Stimulated activated memory B cell treated with anti-CD40 and anti-IgM and Interleukin-4, amounts not matched to agents 10 μg/mL and 1 μg/mL and 100 μg/mL, for 72 hours (primary cell): ENCODE measurements at regions not wholly inside any gene's neighbourhood (a gene's known extent, or its start where the extent isn't known, plus 50 kb on each side); places are given as distances from the start of the nearest gene placed in this dataset.
A peak's percentile ranks its signal among the peaks of the same experiment; 100 is the strongest.

Source experiments
- ATAC-seq: fragments of 150-1000 bp; cut with Tn5 transposase; 2 replicates; pipeline ENCODE4 v1.10.0; 2021
- H3K27ac Mint-ChIP-seq: one replicate; pipeline ENCODE4 v1.8.0; 2022; ENCODE audit warnings: mild to moderate bottlenecking, mixed read lengths
- H3K27me3 Mint-ChIP-seq: one replicate; pipeline ENCODE4 v1.8.0; 2022; ENCODE audit warnings: mixed read lengths
- H3K36me3 Mint-ChIP-seq: one replicate; pipeline ENCODE4 v1.8.0; 2022; ENCODE audit warnings: mixed read lengths
- H3K4me1 Mint-ChIP-seq: one replicate; pipeline ENCODE4 v1.8.0; 2022; ENCODE audit warnings: mixed read lengths
- H3K4me3 Mint-ChIP-seq: one replicate; pipeline ENCODE4 v1.8.0; 2022; ENCODE audit warnings: mild to moderate bottlenecking, moderate library complexity, mixed read lengths
- H3K9me3 Mint-ChIP-seq: one replicate; pipeline ENCODE4 v1.8.0; 2022; ENCODE audit warnings: mixed read lengths

- Mint-ChIP-seq H3K4me3 (no peak overlapping the region), H3K27ac (peak overlapping the region; percentile 65), H3K27me3 (peaks cover 30% of the 10 kb centered on the region), H3K36me3 (no peaks in the 10 kb centered on the region), H3K9me3 (no peaks in the 10 kb centered on the region), H3K4me1 (peaks cover 19% of the 10 kb centered on the region)
- ATAC-seq: peak; percentile 76
Measured at GRCh38 chr20:4607287-4607713, 79.0 kb upstream of the PRNP start.

- no peak for ATAC-seq
- Mint-ChIP-seq H3K27me3 (peaks cover 43% of the 10 kb centered on the region), H3K9me3 (no peaks in the 10 kb centered on the region), H3K27ac (no peak overlapping the region), H3K4me3 (no peak overlapping the region), H3K36me3 (no peaks in the 10 kb centered on the region), H3K4me1 (peaks cover 19% of the 10 kb centered on the region)
Measured at GRCh38 chr20:4606051-4606450, 80.2 kb upstream of the PRNP start.

GRCh38 chr20:4605166-4605565, 81.1 kb upstream of the PRNP start:
- Mint-ChIP-seq H3K9me3 (no peaks in the 10 kb centered on the region), H3K27ac (no peak overlapping the region), H3K27me3 (peaks cover 51% of the 10 kb centered on the region), H3K36me3 (no peaks in the 10 kb centered on the region), H3K4me3 (no peak overlapping the region), H3K4me1 (peaks cover 17% of the 10 kb centered on the region)
- ATAC-seq: no peak

- Mint-ChIP-seq H3K4me1 (peaks cover 13% of the 10 kb centered on the region), H3K27ac (no peak overlapping the region), H3K4me3 (no peak overlapping the region), H3K9me3 (no peaks in the 10 kb centered on the region), H3K27me3 (peaks cover 53% of the 10 kb centered on the region), H3K36me3 (no peaks in the 10 kb centered on the region)
- ATAC-seq: no peak
Measured at GRCh38 chr20:4604580-4604979, 81.7 kb upstream of the PRNP start.

- H3K27me3 Mint-ChIP-seq: peaks cover 60% of the 10 kb centered on the region
- H3K4me1 Mint-ChIP-seq: peaks cover 13% of the 10 kb centered on the region
- no peak for ATAC-seq
- H3K9me3 Mint-ChIP-seq: no peaks in the 10 kb centered on the region
- no peaks in the 10 kb centered on the region for H3K36me3 Mint-ChIP-seq
- no peak overlapping the region for H3K4me3 Mint-ChIP-seq
- no peak overlapping the region for H3K27ac Mint-ChIP-seq
Measured at GRCh38 chr20:4603724-4604123, 82.5 kb upstream of the PRNP start.

- Mint-ChIP-seq H3K9me3 (no peaks in the 10 kb centered on the region), H3K27ac (no peak overlapping the region), H3K27me3 (peaks cover 74% of the 10 kb centered on the region), H3K36me3 (no peaks in the 10 kb centered on the region), H3K4me3 (no peak overlapping the region), H3K4me1 (peaks cover 4% of the 10 kb centered on the region)
- ATAC-seq: no peak
Measured at GRCh38 chr20:4602297-4602631, 84.0 kb upstream of the PRNP start.

- Mint-ChIP-seq H3K4me1 (no peaks in the 10 kb centered on the region), H3K27ac (no peak overlapping the region), H3K4me3 (no peak overlapping the region), H3K27me3 (peaks cover 79% of the 10 kb centered on the region), H3K9me3 (no peaks in the 10 kb centered on the region), H3K36me3 (no peaks in the 10 kb centered on the region)
- ATAC-seq: no peak
Measured at GRCh38 chr20:4601630-4602296, 84.5 kb upstream of the PRNP start.

GRCh38 chr20:4600308-4601014, 85.8 kb upstream of the PRNP start:
- ATAC-seq: no peak
- Mint-ChIP-seq H3K4me3 (no peak overlapping the region), H3K27me3 (peaks cover 81% of the 10 kb centered on the region), H3K4me1 (no peaks in the 10 kb centered on the region), H3K36me3 (no peaks in the 10 kb centered on the region), H3K9me3 (no peaks in the 10 kb centered on the region), H3K27ac (no peak overlapping the region)

GRCh38 chr20:4597215-4597614, 89.0 kb upstream of the PRNP start:
- ATAC-seq: no peak
- Mint-ChIP-seq H3K27me3 (peaks cover 71% of the 10 kb centered on the region), H3K4me1 (peaks cover 8% of the 10 kb centered on the region), H3K9me3 (no peaks in the 10 kb centered on the region), H3K4me3 (no peak overlapping the region), H3K27ac (no peak overlapping the region), H3K36me3 (no peaks in the 10 kb centered on the region)

GRCh38 chr20:4593149-4593525, 93.1 kb upstream of the PRNP start:
- Mint-ChIP-seq H3K27me3 (peaks cover 37% of the 10 kb centered on the region), H3K27ac (no peak overlapping the region), H3K9me3 (no peaks in the 10 kb centered on the region)

GRCh38 chr20:4592316-4593148, 93.7 kb upstream of the PRNP start:
- peaks cover 31% of the 10 kb centered on the region for H3K27me3 Mint-ChIP-seq
- peak; percentile 63 for ATAC-seq
- H3K4me3 Mint-ChIP-seq: peak overlapping the region; percentile 48
- H3K27ac Mint-ChIP-seq: no peak overlapping the region
- H3K4me1 Mint-ChIP-seq: peaks cover 8% of the 10 kb centered on the region
- H3K36me3 Mint-ChIP-seq: no peaks in the 10 kb centered on the region
- H3K9me3 Mint-ChIP-seq: no peaks in the 10 kb centered on the region

More at GRCh38 chr20:4593149-4593525, 93.1 kb upstream of the PRNP start:
- peaks cover 8% of the 10 kb centered on the region for H3K4me1 Mint-ChIP-seq
- peak overlapping the region; percentile 48 for H3K4me3 Mint-ChIP-seq
- no peaks in the 10 kb centered on the region for H3K36me3 Mint-ChIP-seq
- ATAC-seq: no peak

GRCh38 chr20:4591975-4592315, 94.3 kb upstream of the PRNP start:
- no peak overlapping the region for H3K27ac Mint-ChIP-seq
- ATAC-seq: no peak

GRCh38 chr20:4585758-4586157, 100.5 kb upstream of the PRNP start:
- no peaks in the 10 kb centered on the region for H3K4me1 Mint-ChIP-seq
- ATAC-seq: no peak
- no peak overlapping the region for H3K27ac Mint-ChIP-seq
- no peaks in the 10 kb centered on the region for H3K36me3 Mint-ChIP-seq
- H3K9me3 Mint-ChIP-seq: no peaks in the 10 kb centered on the region
- H3K27me3 Mint-ChIP-seq: peaks cover 27% of the 10 kb centered on the region
- H3K4me3 Mint-ChIP-seq: no peak overlapping the region

More at GRCh38 chr20:4591975-4592315, 94.3 kb upstream of the PRNP start:
- H3K9me3 Mint-ChIP-seq: no peaks in the 10 kb centered on the region
- peaks cover 8% of the 10 kb centered on the region for H3K4me1 Mint-ChIP-seq
- H3K36me3 Mint-ChIP-seq: no peaks in the 10 kb centered on the region
- H3K27me3 Mint-ChIP-seq: peaks cover 25% of the 10 kb centered on the region
- H3K4me3 Mint-ChIP-seq: no peak overlapping the region

- H3K4me1 Mint-ChIP-seq: no peaks in the 10 kb centered on the region
- H3K4me3 Mint-ChIP-seq: no peak overlapping the region
- H3K27me3 Mint-ChIP-seq: peaks cover 30% of the 10 kb centered on the region
- H3K9me3 Mint-ChIP-seq: no peaks in the 10 kb centered on the region
- H3K27ac Mint-ChIP-seq: no peak overlapping the region
- no peak for ATAC-seq
- no peaks in the 10 kb centered on the region for H3K36me3 Mint-ChIP-seq
Measured at GRCh38 chr20:4585104-4585753, 101.0 kb upstream of the PRNP start.

GRCh38 chr20:4584510-4584909, 101.7 kb upstream of the PRNP start:
- no peak overlapping the region for H3K27ac Mint-ChIP-seq
- H3K9me3 Mint-ChIP-seq: no peaks in the 10 kb centered on the region
- no peaks in the 10 kb centered on the region for H3K36me3 Mint-ChIP-seq
- ATAC-seq: no peak
- H3K4me1 Mint-ChIP-seq: no peaks in the 10 kb centered on the region
- no peak overlapping the region for H3K4me3 Mint-ChIP-seq
- peaks cover 36% of the 10 kb centered on the region for H3K27me3 Mint-ChIP-seq
